GM12878 (cell line): ENCODE measurements at regions not wholly inside any gene's neighbourhood (a gene's known extent, or its start where the extent isn't known, plus 50 kb on each side); places are given as distances from the start of the nearest gene placed in this dataset.
"Not testable (repeated sequence)": the region's sequence is repeated elsewhere in the genome, so short reads cannot be mapped to it uniquely, and the experiment has no call there.

ENCODE experiments used
- ATF7 ChIP-seq: fragments of 450-650 bp; IDR thresholded peaks from 2 replicates; pipeline ENCODE4 v1.6.1; 2016; ENCODE audit warnings: low read depth, mild to moderate bottlenecking
- BHLHE40 ChIP-seq, 2 experiments: fragments of 450-650 bp in 1 of 2; IDR thresholded peaks; 2 replicates each; pipeline ENCODE4 v1.6.1; 2011 to 2017; ENCODE audit warnings: low read depth in 2 of 2, borderline replicate concordance in 1 of 2, improper control_type of control experiment in 1 of 2, low read length in 1 of 2, mild to moderate bottlenecking in 1 of 2
- ETV6 ChIP-seq, 2 experiments: fragments of 450-650 bp in 1 of 2; IDR thresholded peaks in 1 of 2; conservative IDR thresholded peaks in 1 of 2; 2 replicates each; pipeline ENCODE4 v1.6.1; 2014; ENCODE audit warnings: antibody characterized with exemption in 1 of 2, borderline replicate concordance in 1 of 2, low read depth in 1 of 2, mild to moderate bottlenecking in 1 of 2, moderate library complexity in 1 of 2
- EZH2 ChIP-seq: IDR thresholded peaks from 2 replicates; pipeline ENCODE4 v1.6.1; 2012; ENCODE audit warnings: low read depth, mild to moderate bottlenecking, control low read depth, inconsistent platforms, low read length, borderline replicate concordance; ENCODE audit not compliant: control insufficient read depth
- IKZF1 ChIP-seq: fragments of 450-650 bp; conservative IDR thresholded peaks from 2 replicates; pipeline ENCODE4 v1.6.1; 2017; ENCODE audit warnings: antibody characterized with exemption, mild to moderate bottlenecking
- MEF2A ChIP-seq: IDR thresholded peaks from 2 replicates; pipeline ENCODE4 v1.6.1; 2011; ENCODE audit warnings: low read depth, mild to moderate bottlenecking, low read length, moderate library complexity; ENCODE audit not compliant: insufficient read depth
- NFYB ChIP-seq: IDR thresholded peaks from 2 replicates; pipeline ENCODE4 v1.6.1; 2011; ENCODE audit warnings: low read depth, mild to moderate bottlenecking, low read length, improper control_type of control experiment, moderate library complexity; ENCODE audit not compliant: insufficient read depth
- RAD21 ChIP-seq: IDR thresholded peaks from 2 replicates; pipeline ENCODE4 v1.6.1; 2011; ENCODE audit warnings: mild to moderate bottlenecking, low read depth, low read length, moderate library complexity; ENCODE audit not compliant: insufficient read depth
- SUPT20H ChIP-seq: IDR thresholded peaks from 2 replicates; pipeline ENCODE4 v1.6.1; 2011; ENCODE audit warnings: low read depth, mild to moderate bottlenecking, low read length, moderate library complexity, borderline replicate concordance; ENCODE audit not compliant: control insufficient read depth
- TF ChIP-seq, protein P1 (sequence below), 3 experiments: IDR thresholded peaks in 2 of 3; conservative IDR thresholded peaks in 1 of 3; 2 replicates each; pipeline ENCODE4 v1.5.1; 2011; ENCODE audit warnings: low read depth in 3 of 3, low read length in 3 of 3, mild to moderate bottlenecking in 3 of 3, control low read depth in 2 of 3, moderate library complexity in 2 of 3, inconsistent platforms in 1 of 3, mixed read lengths in 1 of 3; ENCODE audit not compliant: control insufficient read depth in 2 of 3, insufficient read depth in 1 of 3; ENCODE audit errors: extremely low read depth in 1 of 3
- TF ChIP-seq, protein P2 (sequence below): IDR thresholded peaks from 2 replicates; pipeline ENCODE4 v1.6.1; 2012; ENCODE audit warnings: improper control_type of control experiment, low read depth, low read length; ENCODE audit not compliant: insufficient replicate concordance
- TF ChIP-seq, protein P3 (sequence below): fragments of 450-650 bp; IDR thresholded peaks from 2 replicates; pipeline ENCODE4 v1.6.1; 2017; ENCODE audit warnings: mild to moderate bottlenecking

DNA sequence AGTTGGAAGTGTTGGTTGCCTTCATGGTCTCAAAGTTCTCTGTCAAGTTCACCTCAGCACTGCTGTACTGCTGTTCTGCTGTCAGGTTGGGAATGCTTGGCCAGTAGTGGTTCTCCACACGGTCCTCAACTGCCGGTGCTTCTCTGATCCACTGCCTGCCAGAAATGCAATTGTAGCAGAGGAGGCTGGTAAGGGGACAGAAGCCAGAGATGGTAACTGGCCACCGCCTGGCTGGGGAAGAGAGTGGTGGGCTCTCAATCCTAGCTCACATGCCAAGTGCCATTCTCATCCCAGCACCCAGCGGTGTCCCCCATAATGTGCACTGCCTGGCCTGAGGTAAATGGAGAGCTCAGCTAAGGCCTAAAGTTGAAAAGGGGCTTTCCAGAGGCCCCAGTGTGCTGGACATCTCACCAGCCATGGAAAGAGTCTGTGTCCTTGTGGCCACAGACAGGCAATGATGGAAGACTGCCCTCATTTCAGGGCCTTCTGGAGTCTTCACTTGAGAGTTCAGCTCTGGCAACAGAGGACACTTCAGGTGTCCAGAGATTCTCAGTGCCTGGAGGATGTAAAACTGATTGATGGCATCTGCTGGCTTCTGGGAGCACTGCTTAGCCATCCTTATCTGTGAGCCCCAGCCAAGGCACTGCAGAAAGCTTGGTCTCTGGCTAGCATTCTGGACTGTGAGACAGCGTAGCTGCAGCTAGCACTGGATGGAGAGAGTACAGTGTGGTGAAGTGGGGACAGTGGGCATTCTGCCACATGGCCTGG is 4229.7 kb upstream of the OR11H1 start:
- not testable (repeated sequence) for TF ChIP-seq RAD21; NFYB; ATF7; ETV6 (conservative IDR thresholded peaks at IDR 0.05 in 1 of 2, IDR thresholded peaks at IDR 0.05 in 1 of 2; ENCODE audit: borderline replicate concordance in 1 of 2, low read depth in 1 of 2); IKZF1; EZH2; BHLHE40 (IDR thresholded peaks at IDR 0.05; ENCODE audit: borderline replicate concordance in 1 of 2, low read depth in 2 of 2, low read length in 1 of 2); MEF2A; SUPT20H
- TF ChIP-seq, protein P1, sequence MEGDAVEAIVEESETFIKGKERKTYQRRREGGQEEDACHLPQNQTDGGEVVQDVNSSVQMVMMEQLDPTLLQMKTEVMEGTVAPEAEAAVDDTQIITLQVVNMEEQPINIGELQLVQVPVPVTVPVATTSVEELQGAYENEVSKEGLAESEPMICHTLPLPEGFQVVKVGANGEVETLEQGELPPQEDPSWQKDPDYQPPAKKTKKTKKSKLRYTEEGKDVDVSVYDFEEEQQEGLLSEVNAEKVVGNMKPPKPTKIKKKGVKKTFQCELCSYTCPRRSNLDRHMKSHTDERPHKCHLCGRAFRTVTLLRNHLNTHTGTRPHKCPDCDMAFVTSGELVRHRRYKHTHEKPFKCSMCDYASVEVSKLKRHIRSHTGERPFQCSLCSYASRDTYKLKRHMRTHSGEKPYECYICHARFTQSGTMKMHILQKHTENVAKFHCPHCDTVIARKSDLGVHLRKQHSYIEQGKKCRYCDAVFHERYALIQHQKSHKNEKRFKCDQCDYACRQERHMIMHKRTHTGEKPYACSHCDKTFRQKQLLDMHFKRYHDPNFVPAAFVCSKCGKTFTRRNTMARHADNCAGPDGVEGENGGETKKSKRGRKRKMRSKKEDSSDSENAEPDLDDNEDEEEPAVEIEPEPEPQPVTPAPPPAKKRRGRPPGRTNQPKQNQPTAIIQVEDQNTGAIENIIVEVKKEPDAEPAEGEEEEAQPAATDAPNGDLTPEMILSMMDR (IDR thresholded peaks at IDR 0.05 in 2 of 3, conservative IDR thresholded peaks at IDR 0.05 in 1 of 3; ENCODE audit: control insufficient read depth in 2 of 3, extremely low read depth in 1 of 3, insufficient read depth in 1 of 3, low read depth in 3 of 3, low read length in 3 of 3), result not testable (repeated sequence)
- TF ChIP-seq, protein P2, sequence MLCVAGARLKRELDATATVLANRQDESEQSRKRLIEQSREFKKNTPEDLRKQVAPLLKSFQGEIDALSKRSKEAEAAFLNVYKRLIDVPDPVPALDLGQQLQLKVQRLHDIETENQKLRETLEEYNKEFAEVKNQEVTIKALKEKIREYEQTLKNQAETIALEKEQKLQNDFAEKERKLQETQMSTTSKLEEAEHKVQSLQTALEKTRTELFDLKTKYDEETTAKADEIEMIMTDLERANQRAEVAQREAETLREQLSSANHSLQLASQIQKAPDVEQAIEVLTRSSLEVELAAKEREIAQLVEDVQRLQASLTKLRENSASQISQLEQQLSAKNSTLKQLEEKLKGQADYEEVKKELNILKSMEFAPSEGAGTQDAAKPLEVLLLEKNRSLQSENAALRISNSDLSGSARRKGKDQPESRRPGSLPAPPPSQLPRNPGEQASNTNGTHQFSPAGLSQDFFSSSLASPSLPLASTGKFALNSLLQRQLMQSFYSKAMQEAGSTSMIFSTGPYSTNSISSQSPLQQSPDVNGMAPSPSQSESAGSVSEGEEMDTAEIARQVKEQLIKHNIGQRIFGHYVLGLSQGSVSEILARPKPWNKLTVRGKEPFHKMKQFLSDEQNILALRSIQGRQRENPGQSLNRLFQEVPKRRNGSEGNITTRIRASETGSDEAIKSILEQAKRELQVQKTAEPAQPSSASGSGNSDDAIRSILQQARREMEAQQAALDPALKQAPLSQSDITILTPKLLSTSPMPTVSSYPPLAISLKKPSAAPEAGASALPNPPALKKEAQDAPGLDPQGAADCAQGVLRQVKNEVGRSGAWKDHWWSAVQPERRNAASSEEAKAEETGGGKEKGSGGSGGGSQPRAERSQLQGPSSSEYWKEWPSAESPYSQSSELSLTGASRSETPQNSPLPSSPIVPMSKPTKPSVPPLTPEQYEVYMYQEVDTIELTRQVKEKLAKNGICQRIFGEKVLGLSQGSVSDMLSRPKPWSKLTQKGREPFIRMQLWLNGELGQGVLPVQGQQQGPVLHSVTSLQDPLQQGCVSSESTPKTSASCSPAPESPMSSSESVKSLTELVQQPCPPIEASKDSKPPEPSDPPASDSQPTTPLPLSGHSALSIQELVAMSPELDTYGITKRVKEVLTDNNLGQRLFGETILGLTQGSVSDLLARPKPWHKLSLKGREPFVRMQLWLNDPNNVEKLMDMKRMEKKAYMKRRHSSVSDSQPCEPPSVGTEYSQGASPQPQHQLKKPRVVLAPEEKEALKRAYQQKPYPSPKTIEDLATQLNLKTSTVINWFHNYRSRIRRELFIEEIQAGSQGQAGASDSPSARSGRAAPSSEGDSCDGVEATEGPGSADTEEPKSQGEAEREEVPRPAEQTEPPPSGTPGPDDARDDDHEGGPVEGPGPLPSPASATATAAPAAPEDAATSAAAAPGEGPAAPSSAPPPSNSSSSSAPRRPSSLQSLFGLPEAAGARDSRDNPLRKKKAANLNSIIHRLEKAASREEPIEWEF, result not testable (repeated sequence)
- TF ChIP-seq, protein P3, sequence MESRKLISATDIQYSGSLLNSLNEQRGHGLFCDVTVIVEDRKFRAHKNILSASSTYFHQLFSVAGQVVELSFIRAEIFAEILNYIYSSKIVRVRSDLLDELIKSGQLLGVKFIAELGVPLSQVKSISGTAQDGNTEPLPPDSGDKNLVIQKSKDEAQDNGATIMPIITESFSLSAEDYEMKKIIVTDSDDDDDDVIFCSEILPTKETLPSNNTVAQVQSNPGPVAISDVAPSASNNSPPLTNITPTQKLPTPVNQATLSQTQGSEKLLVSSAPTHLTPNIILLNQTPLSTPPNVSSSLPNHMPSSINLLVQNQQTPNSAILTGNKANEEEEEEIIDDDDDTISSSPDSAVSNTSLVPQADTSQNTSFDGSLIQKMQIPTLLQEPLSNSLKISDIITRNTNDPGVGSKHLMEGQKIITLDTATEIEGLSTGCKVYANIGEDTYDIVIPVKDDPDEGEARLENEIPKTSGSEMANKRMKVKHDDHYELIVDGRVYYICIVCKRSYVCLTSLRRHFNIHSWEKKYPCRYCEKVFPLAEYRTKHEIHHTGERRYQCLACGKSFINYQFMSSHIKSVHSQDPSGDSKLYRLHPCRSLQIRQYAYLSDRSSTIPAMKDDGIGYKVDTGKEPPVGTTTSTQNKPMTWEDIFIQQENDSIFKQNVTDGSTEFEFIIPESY, result not testable (repeated sequence)
